H9 (cell line): ENCODE measurements at regions not wholly inside any gene's neighbourhood (a gene's known extent, or its start where the extent isn't known, plus 50 kb on each side); places are given as distances from the start of the nearest gene placed in this dataset.

Source experiments
- DNase-seq: peaks from one replicate; pipeline ENCODE4 v3.0.0-alpha.2; 2017
- H2AFZ ChIP-seq: one replicate; pipeline ENCODE4 v1.6.1; 2013; ENCODE audit warnings: mild to moderate bottlenecking, low read length, control low read depth, moderate library complexity
- H2AK5ac ChIP-seq: 2 replicates; pipeline ENCODE4 v1.6.1; 2013; ENCODE audit warnings: low read length, control low read depth, mixed read lengths; ENCODE audit not compliant: insufficient read length
- H2BK120ac ChIP-seq: one replicate; pipeline ENCODE4 v1.6.1; 2013; ENCODE audit warnings: low read depth, mild to moderate bottlenecking, low read length, control low read depth, inconsistent platforms; ENCODE audit not compliant: poor library complexity, severe bottlenecking
- H2BK12ac ChIP-seq: 2 replicates; pipeline ENCODE4 v1.6.1; 2013; ENCODE audit warnings: low read length, control low read depth, mixed read lengths, low read depth; ENCODE audit not compliant: insufficient read length
- H2BK15ac ChIP-seq: 2 replicates; pipeline ENCODE4 v1.6.1; 2013; ENCODE audit warnings: low read depth, low read length, control low read depth
- H2BK20ac ChIP-seq: one replicate; pipeline ENCODE4 v1.6.1; 2013; ENCODE audit warnings: low read depth, mild to moderate bottlenecking, low read length, control low read depth, inconsistent platforms; ENCODE audit not compliant: poor library complexity, severe bottlenecking
- H2BK5ac ChIP-seq: 2 replicates; pipeline ENCODE4 v1.6.1; 2013; ENCODE audit warnings: low read length, control low read depth, mixed read lengths; ENCODE audit not compliant: insufficient read length
- H3K14ac ChIP-seq: 2 replicates; pipeline ENCODE4 v1.6.1; 2013; ENCODE audit warnings: low read length, control low read depth; ENCODE audit not compliant: insufficient read depth
- H3K18ac ChIP-seq: 2 replicates; pipeline ENCODE4 v1.6.1; 2013; ENCODE audit warnings: low read depth, mild to moderate bottlenecking, mixed read lengths, low read length, control low read depth; ENCODE audit not compliant: insufficient read length
- H3K23ac ChIP-seq: 2 replicates; pipeline ENCODE4 v1.6.1; 2013; ENCODE audit warnings: low read length, control low read depth, mixed read lengths, low read depth; ENCODE audit not compliant: insufficient read length
- H3K23me2 ChIP-seq: 2 replicates; pipeline ENCODE4 v1.6.1; 2013; ENCODE audit warnings: low read depth, mild to moderate bottlenecking, mixed read lengths, low read length, control low read depth; ENCODE audit not compliant: insufficient read length, poor library complexity, severe bottlenecking
- H3K27ac ChIP-seq: 2 replicates; pipeline ENCODE4 v1.5.1; 2013; ENCODE audit warnings: low read length, control low read depth, mixed read lengths, low read depth; ENCODE audit not compliant: insufficient read length
- H3K27me3 ChIP-seq: 2 replicates; pipeline ENCODE4 v1.6.1; 2013; ENCODE audit warnings: low read length, control low read depth, inconsistent platforms; ENCODE audit not compliant: insufficient read depth
- H3K4ac ChIP-seq: 2 replicates; pipeline ENCODE4 v1.6.1; 2013; ENCODE audit warnings: low read depth, mild to moderate bottlenecking, control low read depth, inconsistent platforms, low read length, moderate library complexity
- H3K4me1 ChIP-seq: 2 replicates; pipeline ENCODE4 v1.6.1; 2013; ENCODE audit warnings: low read length, control low read depth, inconsistent platforms; ENCODE audit not compliant: insufficient read depth
- H3K4me2 ChIP-seq: 2 replicates; pipeline ENCODE4 v1.6.1; 2013; ENCODE audit warnings: low read length, control low read depth, mixed read lengths; ENCODE audit not compliant: insufficient read length, insufficient read depth
- H3K56ac ChIP-seq: 2 replicates; pipeline ENCODE4 v1.6.1; 2013; ENCODE audit warnings: low read depth, mild to moderate bottlenecking, mixed read lengths, low read length, control low read depth; ENCODE audit not compliant: insufficient read length
- H3K79me1 ChIP-seq: 2 replicates; pipeline ENCODE4 v1.6.1; 2013; ENCODE audit warnings: low read depth, mild to moderate bottlenecking, moderate library complexity, low read length, control low read depth, inconsistent platforms; ENCODE audit not compliant: insufficient read depth, poor library complexity, severe bottlenecking
- H3K79me2 ChIP-seq: 2 replicates; pipeline ENCODE4 v1.6.1; 2013; ENCODE audit warnings: low read length, control low read depth, inconsistent platforms; ENCODE audit not compliant: insufficient read depth
- H3K9ac ChIP-seq: 2 replicates; pipeline ENCODE4 v1.6.1; 2013; ENCODE audit warnings: low read length, control low read depth, mixed read lengths; ENCODE audit not compliant: insufficient read length; ENCODE audit errors: extremely low read depth
- H3K9me3 ChIP-seq: one replicate; pipeline ENCODE4 v1.6.1; 2013; ENCODE audit warnings: low read depth, low read length, inconsistent platforms; ENCODE audit not compliant: control insufficient read depth
- H3T11ph ChIP-seq: one replicate; pipeline ENCODE4 v1.6.1; 2013; ENCODE audit warnings: mild to moderate bottlenecking, low read length, control low read depth, inconsistent platforms
- H4K20me1 ChIP-seq: one replicate; pipeline ENCODE4 v1.6.1; 2013; ENCODE audit not compliant: control insufficient read depth, insufficient read length, insufficient read depth
- H4K5ac ChIP-seq: 2 replicates; pipeline ENCODE4 v1.6.1; 2013; ENCODE audit warnings: low read depth, mild to moderate bottlenecking, mixed read lengths, low read length, control low read depth; ENCODE audit not compliant: insufficient read length
- H4K8ac ChIP-seq: replicated peaks from 2 replicates; pipeline ENCODE4 v1.6.1; 2013; ENCODE audit warnings: low read length, control low read depth, mixed read lengths, low read depth; ENCODE audit not compliant: insufficient read length
- H4K91ac ChIP-seq: 2 replicates; pipeline ENCODE4 v1.6.1; 2013; ENCODE audit warnings: low read depth, mild to moderate bottlenecking, moderate library complexity, mixed read lengths, low read length, control low read depth; ENCODE audit not compliant: insufficient read length
- H3K27ac Mint-ChIP-seq, 3 experiments: 2 replicates in 2 of 3; 3 replicates in 1 of 3; pipeline ENCODE4 v1.8.0; 2020 to 2021; ENCODE audit warnings: mixed read lengths in 3 of 3, mild to moderate bottlenecking in 1 of 3, moderate library complexity in 1 of 3
- H3K27me3 Mint-ChIP-seq: 2 replicates; pipeline ENCODE4 v1.8.0; 2021; ENCODE audit warnings: low read depth, mild to moderate bottlenecking, moderate library complexity, mixed read lengths
- H3K36me3 Mint-ChIP-seq, 3 experiments: 2 replicates in 2 of 3; 3 replicates in 1 of 3; pipeline ENCODE4 v1.8.0; 2020 to 2021; ENCODE audit warnings: low read depth in 3 of 3, mixed read lengths in 3 of 3; ENCODE audit not compliant: insufficient read depth in 1 of 3
- H3K4me1 Mint-ChIP-seq, 2 experiments: 2 replicates each; pipeline ENCODE4 v1.8.0; 2020; ENCODE audit warnings: mixed read lengths in 2 of 2
- H3K4me3 Mint-ChIP-seq, 2 experiments: 2 replicates in 1 of 2; 3 replicates in 1 of 2; pipeline ENCODE4 v1.8.0; 2020 to 2021; ENCODE audit warnings: mild to moderate bottlenecking in 2 of 2, mixed read lengths in 2 of 2, moderate library complexity in 1 of 2
- H3K9me3 Mint-ChIP-seq, 2 experiments: 2 replicates in 1 of 2; 3 replicates in 1 of 2; pipeline ENCODE4 v1.8.0; 2020; ENCODE audit warnings: mild to moderate bottlenecking in 2 of 2, mixed read lengths in 2 of 2, moderate library complexity in 1 of 2
- CTCF ChIP-seq: fragments of 200-600 bp; sonication (generic); conservative IDR thresholded peaks from 3 replicates; pipeline ENCODE4 v1.8.0; 2021; ENCODE audit warnings: antibody characterized with exemption, mild to moderate bottlenecking
- WGBS: extraction: QIAGEN DNeasy Blood & Tissue Kit; methylation state at CpG from one replicate; pipeline ENCODE4 v1.1.7; 2013; ENCODE audit warnings: missing lambda C conversion rate, low lambda C conversion rate, mixed read lengths; ENCODE audit not compliant: insufficient read length; ENCODE audit errors: extremely low coverage; 5-methylcytosine and 5-hydroxymethylcytosine counted together

GRCh38 chr2:172354347-172354746, 73.0 kb upstream of the ITGA6 start:
- no peak overlapping the region for H3K56ac ChIP-seq

More at GRCh38 chr2:172354347-172354746, 73.0 kb upstream of the ITGA6 start:
- H3K18ac ChIP-seq = no peak overlapping the region
- no peaks in the 10 kb centered on the region for H3K27me3 ChIP-seq
- no peaks in the 10 kb centered on the region for H3K79me2 ChIP-seq
- H2BK5ac ChIP-seq = no peak overlapping the region
- H3K9me3 ChIP-seq = no peaks in the 10 kb centered on the region
- H3K4me3 Mint-ChIP-seq = no peak overlapping the region
- no peak overlapping the region for H3K4me2 ChIP-seq
- H3K9ac ChIP-seq = no peak overlapping the region
- H3T11ph ChIP-seq = no peak overlapping the region
- no peak overlapping the region for H2BK15ac ChIP-seq
- no peak overlapping the region for H3K23ac ChIP-seq
- TF ChIP-seq CTCF = no peak
- no peaks in the 10 kb centered on the region; a peak in 1 of 5 replicates for H3K9me3 Mint-ChIP-seq
- DNase-seq = no peak
- no peaks in the 10 kb centered on the region for H4K20me1 ChIP-seq
- no peak overlapping the region for H2AK5ac ChIP-seq
- WGBS = no CpG with 5 or more reads among the region's 5 CpGs
- no peak overlapping the region for H2BK120ac ChIP-seq
- no peak overlapping the region; the same call in 1 of the 2 replicates for H3K14ac ChIP-seq
- no peak overlapping the region for H3K4ac ChIP-seq
- H3K27ac Mint-ChIP-seq = no peak overlapping the region
- H2BK20ac ChIP-seq = no peak overlapping the region
- no peak overlapping the region for H2BK12ac ChIP-seq
- H3K79me1 ChIP-seq = no peaks in the 10 kb centered on the region
- no peak overlapping the region for H4K5ac ChIP-seq
- no peak overlapping the region for H4K8ac ChIP-seq
- no peaks in the 10 kb centered on the region for H3K23me2 ChIP-seq
- no peak overlapping the region for H3K27ac ChIP-seq
- no peaks in the 10 kb centered on the region for H3K36me3 Mint-ChIP-seq
- H4K91ac ChIP-seq = no peak overlapping the region
- H2AFZ ChIP-seq = no peak overlapping the region
- no peaks in the 10 kb centered on the region for H3K4me1 ChIP-seq
- H3K27me3 Mint-ChIP-seq = peaks cover 3% of the 10 kb centered on the region; the same call in 1 of the 2 replicates
- H3K4me1 Mint-ChIP-seq = no peaks in the 10 kb centered on the region
